Mucosa of rectum (tissue), 2 donors: ENCODE measurements at regions not wholly inside any gene's neighbourhood (a gene's known extent, or its start where the extent isn't known, plus 50 kb on each side); places are given as distances from the start of the nearest gene placed in this dataset.

Experiments used
- H3K27ac ChIP-seq, 2 donors: one replicate each; pipeline ENCODE4 v1.7.0; 2013; ENCODE audit warnings: inconsistent platforms in 2 of 2, low read depth in 2 of 2, low read length in 2 of 2
- H3K27me3 ChIP-seq, 2 donors: one replicate each; pipeline ENCODE4 v1.7.0; 2013; ENCODE audit warnings: low read length in 2 of 2; ENCODE audit not compliant: control insufficient read depth in 2 of 2, insufficient read depth in 2 of 2
- H3K36me3 ChIP-seq, 2 donors: one replicate each; pipeline ENCODE4 v1.7.0; 2013; ENCODE audit warnings: low read length in 2 of 2; ENCODE audit not compliant: control insufficient read depth in 2 of 2, insufficient read depth in 2 of 2
- H3K4me1 ChIP-seq, 2 donors: one replicate each; pipeline ENCODE4 v1.7.0; 2013; ENCODE audit warnings: low read length in 2 of 2, mild to moderate bottlenecking in 1 of 2; ENCODE audit not compliant: control insufficient read depth in 2 of 2, insufficient read depth in 2 of 2
- H3K4me3 ChIP-seq, 2 donors: one replicate each; pipeline ENCODE4 v1.7.0; 2013; ENCODE audit warnings: low read length in 2 of 2
- H3K9ac ChIP-seq, 2 donors: one replicate each; pipeline ENCODE4 v1.7.0; 2013; ENCODE audit warnings: low read length in 2 of 2, low read depth in 1 of 2, mild to moderate bottlenecking in 1 of 2
- H3K9me3 ChIP-seq, 2 donors: one replicate each; pipeline ENCODE4 v1.7.0; 2013; ENCODE audit warnings: low read length in 2 of 2; ENCODE audit not compliant: control insufficient read depth in 2 of 2
- donor health status: healthy.
- donor health status: Normal muscosa, but diverticular disease.

- Histone ChIP-seq H3K27ac (no peak overlapping the region), H3K9ac (no peak overlapping the region), H3K27me3 (no peaks in the 10 kb centered on the region), H3K36me3 (no peaks in the 10 kb centered on the region), H3K4me1 (peaks cover 2 to 3% of the 10 kb centered on the region in 2 donors), H3K4me3 (no peak overlapping the region), H3K9me3 (no peaks in the 10 kb centered on the region)
These were observed 106.6 kb downstream of the FAS start for GRCh38 chr10:89097226-89097625.

DNA sequence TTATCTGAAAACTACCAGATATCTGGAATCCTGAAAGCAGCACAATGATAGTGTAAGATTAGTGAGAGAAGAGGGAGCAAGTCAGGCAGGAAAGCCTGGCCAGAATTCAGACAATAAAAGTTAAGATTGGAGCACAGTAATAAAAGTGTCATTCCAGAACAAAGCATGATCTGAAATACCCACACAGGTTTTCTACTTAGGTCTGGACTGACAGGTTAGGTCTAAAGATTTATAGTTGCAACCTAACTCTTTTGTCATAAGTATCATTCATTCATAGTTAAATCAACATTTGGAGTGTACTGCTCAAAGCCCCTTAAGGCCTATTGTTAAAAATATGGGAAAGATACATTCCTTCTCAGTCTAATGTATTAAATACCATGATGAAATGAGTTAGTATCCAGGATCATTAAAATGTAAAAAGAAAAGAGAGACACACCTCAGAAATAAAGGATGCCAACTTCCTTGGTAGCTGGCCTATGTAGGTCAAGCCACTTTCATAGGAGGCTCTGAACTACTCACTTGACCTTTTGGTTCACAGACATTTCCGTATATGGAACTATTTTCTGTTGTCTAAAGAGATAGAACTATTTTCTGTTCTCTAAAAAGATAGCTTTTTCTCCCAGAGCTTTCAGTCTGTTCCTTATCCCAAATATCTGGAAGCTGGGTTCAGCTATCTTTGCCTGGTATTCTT is 105.2 kb downstream of the FAS start:
- Histone ChIP-seq H3K9me3 (no peaks in the 10 kb centered on the region), H3K36me3 (no peaks in the 10 kb centered on the region), H3K4me1 (peaks cover 0 to 2% of the 10 kb centered on the region in 2 donors), H3K4me3 (no peak overlapping the region), H3K27me3 (no peaks in the 10 kb centered on the region), H3K9ac (no peak overlapping the region), H3K27ac (no peak overlapping the region)

- peaks cover 0 to 2% of the 10 kb centered on the region in 2 donors for H3K4me1 ChIP-seq
- no peaks in the 10 kb centered on the region for H3K27me3 ChIP-seq
- no peak overlapping the region for H3K27ac ChIP-seq
- H3K9me3 ChIP-seq, result no peaks in the 10 kb centered on the region
- H3K36me3 ChIP-seq, result no peaks in the 10 kb centered on the region
- H3K4me3 ChIP-seq, result no peak overlapping the region
- no peak overlapping the region for H3K9ac ChIP-seq
These were observed 103.1 kb downstream of the FAS start for GRCh38 chr10:89093728-89094127.

GRCh38 chr10:89092981-89093380 is 102.4 kb downstream of the FAS start:
- no peak overlapping the region for H3K4me3 ChIP-seq
- no peak overlapping the region for H3K27ac ChIP-seq

GRCh38 chr10:89092439-89092838 is 101.8 kb downstream of the FAS start:
- H3K4me3 ChIP-seq, result no peak overlapping the region
- no peak overlapping the region for H3K9ac ChIP-seq
- no peaks in the 10 kb centered on the region for H3K9me3 ChIP-seq
- peaks cover 0 to 2% of the 10 kb centered on the region in 2 donors for H3K4me1 ChIP-seq
- no peak overlapping the region for H3K27ac ChIP-seq
- H3K36me3 ChIP-seq, result no peaks in the 10 kb centered on the region
- H3K27me3 ChIP-seq, result no peaks in the 10 kb centered on the region

More at GRCh38 chr10:89092981-89093380, 102.4 kb downstream of the FAS start:
- no peak overlapping the region for H3K9ac ChIP-seq
- H3K36me3 ChIP-seq, result no peaks in the 10 kb centered on the region
- no peaks in the 10 kb centered on the region for H3K27me3 ChIP-seq
- peaks cover 0 to 2% of the 10 kb centered on the region in 2 donors for H3K4me1 ChIP-seq
- no peaks in the 10 kb centered on the region for H3K9me3 ChIP-seq

DNA sequence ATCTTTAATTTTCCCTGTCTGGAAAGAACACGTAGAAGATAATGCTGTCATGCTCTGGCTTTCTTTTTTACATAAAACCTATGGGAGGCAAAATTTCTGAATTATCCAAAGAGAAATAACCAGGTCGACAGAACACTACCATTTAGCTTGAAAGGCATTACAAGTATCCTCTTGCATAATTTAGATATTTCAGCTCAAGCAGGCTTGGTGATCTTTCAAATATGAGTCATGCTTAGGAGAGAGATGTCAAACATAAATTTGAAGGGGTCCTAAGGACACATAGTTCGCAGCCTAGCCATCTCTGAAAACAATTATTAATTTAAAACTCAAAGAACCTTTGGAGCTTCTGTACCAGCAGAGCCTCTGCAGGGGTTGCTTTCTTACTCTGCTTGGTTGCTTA is 100.9 kb downstream of the FAS start:
- H3K4me1 ChIP-seq, result peaks cover 0 to 2% of the 10 kb centered on the region in 2 donors
- no peak overlapping the region for H3K4me3 ChIP-seq
- no peaks in the 10 kb centered on the region for H3K36me3 ChIP-seq
- no peak overlapping the region for H3K27ac ChIP-seq
- no peak overlapping the region for H3K9ac ChIP-seq
- H3K9me3 ChIP-seq, result no peaks in the 10 kb centered on the region
- H3K27me3 ChIP-seq, result no peaks in the 10 kb centered on the region

DNA sequence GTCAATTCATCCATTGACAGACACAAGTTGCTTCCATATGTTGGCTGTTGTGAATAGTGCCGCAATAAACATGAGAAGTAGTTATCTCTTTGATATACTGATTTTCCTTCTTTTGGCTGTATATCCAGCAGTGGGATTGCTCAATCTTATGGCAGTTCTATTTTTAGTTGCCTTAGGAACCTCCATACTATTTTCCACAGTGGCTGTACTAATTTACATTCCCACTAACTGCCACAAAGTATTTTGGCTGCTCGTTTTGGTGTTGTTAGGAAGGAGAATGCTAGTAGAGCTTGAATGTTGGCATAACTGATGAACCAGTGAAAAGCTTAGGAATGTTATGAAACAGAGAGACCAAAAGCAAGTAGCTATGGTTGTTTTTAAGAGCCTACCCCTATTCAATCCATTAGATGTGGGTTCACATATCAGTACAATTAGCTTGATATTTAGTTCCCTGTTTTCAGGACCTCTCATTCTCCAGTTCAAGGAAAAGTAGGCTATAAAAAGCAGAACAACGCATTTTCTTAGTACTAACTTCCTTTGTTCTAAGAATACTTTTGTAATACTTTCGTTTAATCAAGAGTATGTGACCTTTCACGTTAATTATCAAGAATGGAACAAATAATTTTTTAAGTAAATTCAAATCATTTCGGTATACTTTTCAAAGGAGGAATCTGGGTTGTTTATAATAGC is 100.3 kb downstream of the FAS start:
- Histone ChIP-seq H3K4me1 (peaks cover 0 to 2% of the 10 kb centered on the region in 2 donors), H3K9me3 (no peaks in the 10 kb centered on the region), H3K36me3 (no peaks in the 10 kb centered on the region), H3K4me3 (no peak overlapping the region), H3K27me3 (no peaks in the 10 kb centered on the region), H3K27ac (no peak overlapping the region), H3K9ac (no peak overlapping the region)

GRCh38 chr10:89086801-89087521 is 96.4 kb downstream of the FAS start:
- Histone ChIP-seq H3K27ac (peak overlapping the region; percentile 65 to 77), H3K9ac (no peak overlapping the region), H3K4me3 (peak overlapping the region in 1 of 2 donors; percentile 46), H3K4me1 (no peaks in the 10 kb centered on the region), H3K9me3 (no peaks in the 10 kb centered on the region), H3K27me3 (no peaks in the 10 kb centered on the region), H3K36me3 (no peaks in the 10 kb centered on the region)

- Histone ChIP-seq H3K9ac (no peak overlapping the region), H3K27ac (no peak overlapping the region), H3K4me3 (no peak overlapping the region), H3K9me3 (no peaks in the 10 kb centered on the region), H3K36me3 (no peaks in the 10 kb centered on the region), H3K4me1 (no peaks in the 10 kb centered on the region), H3K27me3 (no peaks in the 10 kb centered on the region)
These were observed 94.6 kb downstream of the FAS start for GRCh38 chr10:89085153-89085552.

GRCh38 chr10:89082086-89082485 is 91.5 kb downstream of the FAS start:
- Histone ChIP-seq H3K4me1 (no peaks in the 10 kb centered on the region), H3K4me3 (no peak overlapping the region), H3K9me3 (no peaks in the 10 kb centered on the region), H3K27me3 (no peaks in the 10 kb centered on the region), H3K27ac (no peak overlapping the region), H3K36me3 (no peaks in the 10 kb centered on the region), H3K9ac (no peak overlapping the region)
